ENCODE measurements at regions not wholly inside any gene's neighbourhood (a gene's known extent, or its start where the extent isn't known, plus 50 kb on each side); places are given as distances from the start of the nearest gene placed in this dataset.

DNA sequence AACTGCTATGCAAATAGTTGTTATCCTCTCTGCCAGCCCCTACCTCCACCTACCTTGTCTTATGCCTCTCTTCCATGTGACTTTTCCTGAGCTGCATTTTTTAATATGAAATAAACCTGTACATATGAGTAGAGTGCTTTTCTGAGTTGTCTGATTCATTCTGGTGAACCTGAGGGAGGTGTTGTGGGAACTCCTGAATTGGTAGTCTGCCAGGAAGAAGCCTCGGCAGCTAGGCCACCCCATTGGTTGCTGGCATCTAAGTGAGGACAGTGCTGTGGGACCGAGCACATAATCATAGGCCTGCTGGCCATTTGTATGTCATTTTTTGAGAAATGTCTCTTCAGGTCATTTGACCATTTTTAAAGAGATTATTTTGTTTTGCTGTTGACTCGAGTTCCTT is 1146.8 kb downstream of the UQCRFS1 start:
- no peak for TF ChIP-seq POLR2AphosphoS5 (IDR thresholded peaks at IDR 0.05)
- TF ChIP-seq, protein P1, sequence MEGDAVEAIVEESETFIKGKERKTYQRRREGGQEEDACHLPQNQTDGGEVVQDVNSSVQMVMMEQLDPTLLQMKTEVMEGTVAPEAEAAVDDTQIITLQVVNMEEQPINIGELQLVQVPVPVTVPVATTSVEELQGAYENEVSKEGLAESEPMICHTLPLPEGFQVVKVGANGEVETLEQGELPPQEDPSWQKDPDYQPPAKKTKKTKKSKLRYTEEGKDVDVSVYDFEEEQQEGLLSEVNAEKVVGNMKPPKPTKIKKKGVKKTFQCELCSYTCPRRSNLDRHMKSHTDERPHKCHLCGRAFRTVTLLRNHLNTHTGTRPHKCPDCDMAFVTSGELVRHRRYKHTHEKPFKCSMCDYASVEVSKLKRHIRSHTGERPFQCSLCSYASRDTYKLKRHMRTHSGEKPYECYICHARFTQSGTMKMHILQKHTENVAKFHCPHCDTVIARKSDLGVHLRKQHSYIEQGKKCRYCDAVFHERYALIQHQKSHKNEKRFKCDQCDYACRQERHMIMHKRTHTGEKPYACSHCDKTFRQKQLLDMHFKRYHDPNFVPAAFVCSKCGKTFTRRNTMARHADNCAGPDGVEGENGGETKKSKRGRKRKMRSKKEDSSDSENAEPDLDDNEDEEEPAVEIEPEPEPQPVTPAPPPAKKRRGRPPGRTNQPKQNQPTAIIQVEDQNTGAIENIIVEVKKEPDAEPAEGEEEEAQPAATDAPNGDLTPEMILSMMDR (IDR thresholded peaks at IDR 0.05) = no peak
- no peak for TF ChIP-seq EP300 (IDR thresholded peaks at IDR 0.05)

Data from sigmoid colon (tissue), 4 donors.